ENCODE measurements at regions not wholly inside any gene's neighbourhood (a gene's known extent, or its start where the extent isn't known, plus 50 kb on each side); places are given as distances from the start of the nearest gene placed in this dataset.

DNA sequence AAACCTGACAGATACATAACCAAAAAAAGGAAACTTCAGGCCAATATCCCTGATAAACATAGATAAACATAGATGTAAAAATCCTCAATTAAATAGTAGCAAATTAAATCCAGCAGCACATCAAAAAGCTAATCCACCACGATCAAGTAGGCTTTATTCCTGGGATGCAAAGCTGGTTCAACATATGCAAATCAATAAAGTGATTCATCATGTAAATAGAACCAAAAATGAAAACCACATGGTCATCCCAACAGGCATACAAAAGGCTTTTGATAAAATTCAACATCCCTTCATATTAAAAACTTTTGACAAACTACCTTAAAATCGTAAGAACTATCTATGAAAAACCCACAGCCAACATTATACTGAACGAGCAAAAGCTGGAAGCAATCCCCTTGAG, 882.2 kb downstream of the NTRK3 start:
- DNase-seq (no peak), FAIRE-seq (no peak)
- Histone ChIP-seq H3K4me3 (ENCODE audit: low read depth in 1 of 3, low read length in 3 of 3) (no peak overlapping the region), H3K9me3 (ENCODE audit: control insufficient read depth in 2 of 2, insufficient read depth in 1 of 2, low read depth in 1 of 2, low read length in 1 of 2) (no peaks in the 10 kb centered on the region), H3K27me3 (ENCODE audit: control insufficient read depth in 3 of 3, insufficient read depth in 3 of 3, low read length in 3 of 3) (no peaks in the 10 kb centered on the region), H3K27ac (ENCODE audit: low read depth in 1 of 3, low read length in 2 of 3) (no peak overlapping the region), H3K4me1 (ENCODE audit: control insufficient read depth in 3 of 3, insufficient read depth in 2 of 3, low read depth in 1 of 3, low read length in 2 of 3) (no peaks in the 10 kb centered on the region), H3K36me3 (ENCODE audit: control insufficient read depth in 3 of 3, insufficient read depth in 2 of 3, low read depth in 1 of 3, low read length in 3 of 3) (no peaks in the 10 kb centered on the region)
- WGBS, 3 donors = 45 to 66% (median 50%) methylated on average over 3 of the region's 3 CpGs

DNA sequence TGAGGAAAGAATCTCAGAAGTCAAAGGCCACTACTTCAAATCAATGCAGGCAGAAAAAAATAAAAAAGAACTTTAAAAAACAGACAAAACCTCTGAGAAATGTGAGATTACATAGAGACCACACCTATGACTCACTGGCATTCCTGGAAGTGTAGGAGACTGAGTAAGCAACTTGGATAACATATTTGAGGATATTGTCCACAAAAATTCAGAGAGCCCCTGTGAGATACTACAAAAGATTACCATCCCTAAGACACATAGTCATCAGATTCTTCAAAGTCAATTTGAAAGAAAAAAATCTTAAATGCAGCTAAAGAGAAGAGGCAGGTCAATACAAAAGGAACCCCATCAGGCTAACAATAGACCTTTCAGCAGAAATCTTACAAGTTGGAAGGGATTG, 887.3 kb downstream of the NTRK3 start:
- no peak overlapping the region for H3K4me3 ChIP-seq (ENCODE audit: low read depth in 1 of 3, low read length in 3 of 3)
- DNase-seq (no peak), FAIRE-seq (no peak)
- no peaks in the 10 kb centered on the region for H3K4me1 ChIP-seq (ENCODE audit: control insufficient read depth in 3 of 3, insufficient read depth in 2 of 3, low read depth in 1 of 3, low read length in 2 of 3)
- H3K9me3 ChIP-seq (ENCODE audit: control insufficient read depth in 2 of 2, insufficient read depth in 1 of 2, low read depth in 1 of 2, low read length in 1 of 2) = peaks cover 0 to 3% of the 10 kb centered on the region in 2 donors
- no peaks in the 10 kb centered on the region for H3K36me3 ChIP-seq (ENCODE audit: control insufficient read depth in 3 of 3, insufficient read depth in 2 of 3, low read depth in 1 of 3, low read length in 3 of 3)
- H3K27me3 ChIP-seq (ENCODE audit: control insufficient read depth in 3 of 3, insufficient read depth in 3 of 3, low read length in 3 of 3) = no peaks in the 10 kb centered on the region
- no peak overlapping the region for H3K27ac ChIP-seq (ENCODE audit: low read depth in 1 of 3, low read length in 2 of 3)

DNA sequence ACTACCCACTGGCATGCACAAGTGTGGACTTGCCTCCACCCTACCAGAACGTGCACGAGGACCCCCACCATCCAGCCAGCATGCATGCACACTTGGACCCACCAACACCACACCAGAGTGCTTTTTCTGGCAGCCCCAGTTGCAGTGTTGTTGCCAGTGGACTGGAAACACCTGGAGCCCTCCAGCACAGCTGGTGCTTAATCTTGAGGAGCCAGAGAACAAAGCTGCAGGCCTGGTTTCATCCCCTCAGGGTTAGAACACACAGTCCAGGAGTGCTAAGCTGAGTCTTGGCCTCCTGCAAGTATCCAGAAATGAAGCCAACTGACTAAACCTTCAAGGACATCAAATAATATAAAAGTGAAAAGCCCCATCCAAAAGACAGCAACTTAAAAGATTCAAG, 888.0 kb downstream of the NTRK3 start:
- H3K27me3 ChIP-seq (ENCODE audit: control insufficient read depth in 3 of 3, insufficient read depth in 3 of 3, low read length in 3 of 3) = no peaks in the 10 kb centered on the region
- FAIRE-seq (no peak), DNase-seq (no peak)
- H3K4me3 ChIP-seq (ENCODE audit: low read depth in 1 of 3, low read length in 3 of 3) = no peak overlapping the region
- peaks cover 0 to 3% of the 10 kb centered on the region in 2 donors for H3K9me3 ChIP-seq (ENCODE audit: control insufficient read depth in 2 of 2, insufficient read depth in 1 of 2, low read depth in 1 of 2, low read length in 1 of 2)
- WGBS, 3 donors = 48 to 73% (median 51%) methylated on average over 2 of the region's 2 CpGs
- H3K27ac ChIP-seq (ENCODE audit: low read depth in 1 of 3, low read length in 2 of 3) = no peak overlapping the region
- H3K36me3 ChIP-seq (ENCODE audit: control insufficient read depth in 3 of 3, insufficient read depth in 2 of 3, low read depth in 1 of 3, low read length in 3 of 3) = no peaks in the 10 kb centered on the region
- no peaks in the 10 kb centered on the region for H3K4me1 ChIP-seq (ENCODE audit: control insufficient read depth in 3 of 3, insufficient read depth in 2 of 3, low read depth in 1 of 3, low read length in 2 of 3)

DNA sequence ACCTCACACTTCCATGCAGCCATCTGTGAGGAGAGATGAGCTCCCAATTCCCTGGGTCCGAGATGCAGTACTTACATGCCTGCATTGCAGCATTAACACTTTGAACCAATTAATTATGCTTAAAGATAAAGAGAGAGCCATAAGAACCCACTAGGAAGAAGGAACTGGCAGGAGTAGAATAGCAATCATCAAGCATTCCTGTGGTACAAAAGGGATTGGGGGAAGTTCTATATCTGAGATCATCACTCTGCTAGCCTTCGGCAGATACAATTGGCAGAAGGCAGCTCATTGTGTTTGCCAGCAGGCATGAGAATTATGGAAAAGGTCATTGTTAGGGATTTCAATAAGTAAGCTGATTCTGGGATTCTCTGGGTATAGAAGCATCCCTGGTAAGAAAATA, 891.4 kb downstream of the NTRK3 start:
- FAIRE-seq (no peak), DNase-seq (no peak)
- H3K4me1 ChIP-seq (ENCODE audit: control insufficient read depth in 3 of 3, insufficient read depth in 2 of 3, low read depth in 1 of 3, low read length in 2 of 3) = no peaks in the 10 kb centered on the region
- no peaks in the 10 kb centered on the region for H3K27me3 ChIP-seq (ENCODE audit: control insufficient read depth in 3 of 3, insufficient read depth in 3 of 3, low read length in 3 of 3)
- H3K27ac ChIP-seq (ENCODE audit: low read depth in 1 of 3, low read length in 2 of 3) = no peak overlapping the region
- 48 to 52% (median 48%) methylated on average over 2 of the region's 2 CpGs for WGBS, 3 donors
- no peaks in the 10 kb centered on the region for H3K36me3 ChIP-seq (ENCODE audit: control insufficient read depth in 3 of 3, insufficient read depth in 2 of 3, low read depth in 1 of 3, low read length in 3 of 3)
- no peak overlapping the region for H3K4me3 ChIP-seq (ENCODE audit: low read depth in 1 of 3, low read length in 3 of 3)
- H3K9me3 ChIP-seq (ENCODE audit: control insufficient read depth in 2 of 2, insufficient read depth in 1 of 2, low read depth in 1 of 2, low read length in 1 of 2) = peaks cover 0 to 3% of the 10 kb centered on the region in 2 donors

DNA sequence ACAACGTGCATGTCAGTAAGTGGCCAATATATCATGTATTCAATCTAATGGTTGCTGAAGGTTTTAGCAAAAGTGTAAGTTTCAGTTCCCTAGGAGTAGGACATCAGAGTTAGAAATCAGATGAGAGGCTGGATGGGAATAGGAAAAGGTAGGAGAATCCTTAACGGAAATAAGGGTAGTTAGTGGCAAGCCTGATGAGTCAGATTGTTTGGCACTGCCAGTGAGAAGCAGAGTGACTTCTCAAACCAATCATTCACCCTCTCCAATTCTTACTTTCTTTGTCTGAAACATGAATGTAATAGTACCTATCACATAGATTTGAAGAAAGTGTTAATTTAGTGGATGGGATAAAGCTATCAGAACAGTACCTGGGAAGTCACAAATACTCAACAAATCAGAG, 894.0 kb downstream of the NTRK3 start:
- no peaks in the 10 kb centered on the region for H3K4me1 ChIP-seq (ENCODE audit: control insufficient read depth in 3 of 3, insufficient read depth in 2 of 3, low read depth in 1 of 3, low read length in 2 of 3)
- no peak overlapping the region for H3K4me3 ChIP-seq (ENCODE audit: low read depth in 1 of 3, low read length in 3 of 3)
- no peak for DNase-seq
- H3K9me3 ChIP-seq (ENCODE audit: control insufficient read depth in 2 of 2, insufficient read depth in 1 of 2, low read depth in 1 of 2, low read length in 1 of 2) = no peaks in the 10 kb centered on the region
- H3K27me3 ChIP-seq (ENCODE audit: control insufficient read depth in 3 of 3, insufficient read depth in 3 of 3, low read length in 3 of 3) = no peaks in the 10 kb centered on the region
- 64 to 76% (median 66%) methylated on average over 2 of the region's 2 CpGs for WGBS, 3 donors
- H3K36me3 ChIP-seq (ENCODE audit: control insufficient read depth in 3 of 3, insufficient read depth in 2 of 3, low read depth in 1 of 3, low read length in 3 of 3) = no peaks in the 10 kb centered on the region
- no peak for FAIRE-seq
- H3K27ac ChIP-seq (ENCODE audit: low read depth in 1 of 3, low read length in 2 of 3) = no peak overlapping the region

DNA sequence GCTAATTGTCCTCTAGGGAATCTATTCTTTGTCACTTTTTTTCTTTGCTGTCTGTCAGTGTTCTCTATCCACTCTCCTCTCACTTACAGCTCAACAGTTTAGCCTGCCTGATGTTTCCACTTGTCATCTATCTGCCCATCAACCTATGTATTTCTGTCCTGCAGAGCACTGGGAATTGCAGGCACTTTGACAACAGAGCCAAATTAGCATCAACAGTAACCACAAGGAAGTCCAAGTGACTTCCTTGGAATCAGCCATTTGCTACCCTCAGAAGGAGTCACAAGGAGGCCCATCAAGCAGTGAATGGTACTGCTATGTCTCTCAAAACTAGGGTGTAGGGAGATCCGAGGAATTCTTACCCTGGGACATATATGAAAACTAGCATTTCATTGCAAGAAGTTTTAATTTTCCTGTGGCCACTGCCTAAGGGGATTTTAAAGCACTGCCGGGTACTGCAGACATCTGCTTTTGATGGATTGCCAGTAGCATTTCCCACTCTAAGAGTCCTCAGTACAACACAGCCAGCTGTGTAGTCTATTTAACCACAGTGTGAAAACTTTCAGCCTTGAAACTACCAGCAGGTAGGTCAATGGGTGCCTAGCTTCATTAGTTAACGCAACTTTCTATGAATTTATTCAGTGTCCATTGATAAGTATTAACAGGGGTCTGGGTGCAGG, 898.8 kb downstream of the NTRK3 start:
- no peak for FAIRE-seq
- H3K27me3 ChIP-seq (ENCODE audit: control insufficient read depth in 3 of 3, insufficient read depth in 3 of 3, low read length in 3 of 3) = no peaks in the 10 kb centered on the region
- no peaks in the 10 kb centered on the region for H3K4me1 ChIP-seq (ENCODE audit: control insufficient read depth in 3 of 3, insufficient read depth in 2 of 3, low read depth in 1 of 3, low read length in 2 of 3)
- H3K36me3 ChIP-seq (ENCODE audit: control insufficient read depth in 3 of 3, insufficient read depth in 2 of 3, low read depth in 1 of 3, low read length in 3 of 3) = no peaks in the 10 kb centered on the region
- no peak overlapping the region for H3K27ac ChIP-seq (ENCODE audit: low read depth in 1 of 3, low read length in 2 of 3)
- no peak overlapping the region for H3K4me3 ChIP-seq (ENCODE audit: low read depth in 1 of 3, low read length in 3 of 3)
- 39 to 73% (median 58%) methylated on average over 3 of the region's 3 CpGs for WGBS, 3 donors
- no peaks in the 10 kb centered on the region for H3K9me3 ChIP-seq (ENCODE audit: control insufficient read depth in 2 of 2, insufficient read depth in 1 of 2, low read depth in 1 of 2, low read length in 1 of 2)
- no peak for DNase-seq

DNA sequence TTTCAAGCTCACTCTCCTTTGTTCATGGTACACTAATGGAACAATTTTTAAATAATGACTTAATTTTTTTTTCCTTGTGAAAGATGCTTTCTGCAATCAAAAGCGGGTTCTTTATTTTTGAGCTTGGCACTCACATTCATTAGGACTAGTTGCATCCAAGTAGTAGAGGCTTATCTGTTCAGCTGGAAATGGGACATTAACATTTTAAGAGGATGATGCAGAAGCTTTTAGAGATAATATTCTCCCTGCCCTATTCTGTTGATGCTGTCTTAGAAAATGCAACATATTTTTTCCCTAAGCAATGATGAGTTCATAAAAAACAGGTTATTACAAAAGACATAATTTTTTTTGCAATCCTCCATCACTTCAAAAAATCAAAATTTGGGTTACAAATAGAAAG, 900.6 kb downstream of the NTRK3 start:
- Histone ChIP-seq H3K27ac (ENCODE audit: low read depth in 1 of 3, low read length in 2 of 3) (no peak overlapping the region), H3K4me3 (ENCODE audit: low read depth in 1 of 3, low read length in 3 of 3) (no peak overlapping the region), H3K27me3 (ENCODE audit: control insufficient read depth in 3 of 3, insufficient read depth in 3 of 3, low read length in 3 of 3) (no peaks in the 10 kb centered on the region), H3K9me3 (ENCODE audit: control insufficient read depth in 2 of 2, insufficient read depth in 1 of 2, low read depth in 1 of 2, low read length in 1 of 2) (no peaks in the 10 kb centered on the region), H3K4me1 (ENCODE audit: control insufficient read depth in 3 of 3, insufficient read depth in 2 of 3, low read depth in 1 of 3, low read length in 2 of 3) (no peaks in the 10 kb centered on the region), H3K36me3 (ENCODE audit: control insufficient read depth in 3 of 3, insufficient read depth in 2 of 3, low read depth in 1 of 3, low read length in 3 of 3) (no peaks in the 10 kb centered on the region)
- DNase-seq (no peak), FAIRE-seq (no peak)
- 82 to 93% (median 90%) methylated on average over 1 of the region's 1 CpG for WGBS, 3 donors

DNA sequence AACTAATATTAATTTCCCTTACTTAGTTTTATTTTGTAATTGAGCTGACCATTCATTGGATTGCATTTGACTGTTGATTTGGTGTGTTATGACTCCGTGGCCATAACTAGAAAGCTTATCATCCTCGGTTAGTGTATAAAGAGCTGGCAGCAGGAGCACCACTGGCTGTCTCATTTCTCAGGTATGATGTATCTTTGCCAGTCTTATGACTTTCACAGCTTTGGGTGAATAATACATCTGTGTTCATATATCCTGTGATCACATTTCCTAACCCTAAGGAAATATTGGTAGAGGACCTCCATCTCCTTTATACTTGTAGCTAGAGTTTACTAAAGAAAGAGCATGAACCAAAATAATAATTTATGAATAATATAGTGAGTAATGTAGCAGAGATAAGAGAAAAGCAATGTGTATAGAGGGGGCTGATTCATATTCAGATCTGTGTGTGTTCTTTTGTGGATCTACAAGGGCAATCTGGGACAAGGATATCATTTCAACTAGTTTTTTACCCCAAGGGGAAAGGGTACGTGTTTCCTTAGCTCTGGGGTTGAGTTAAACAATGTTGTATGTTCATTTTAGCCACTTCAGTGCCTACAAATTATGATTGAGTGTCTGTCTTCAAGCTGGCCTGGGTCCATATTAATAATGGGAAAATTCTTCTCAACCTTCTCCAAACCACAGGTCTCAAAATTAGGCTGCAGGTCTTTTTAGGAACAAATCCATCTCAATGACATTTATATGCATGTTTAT, 901.7 kb downstream of the NTRK3 start:
- no peaks in the 10 kb centered on the region for H3K4me1 ChIP-seq (ENCODE audit: control insufficient read depth in 3 of 3, insufficient read depth in 2 of 3, low read depth in 1 of 3, low read length in 2 of 3)
- no peak overlapping the region for H3K27ac ChIP-seq (ENCODE audit: low read depth in 1 of 3, low read length in 2 of 3)
- H3K9me3 ChIP-seq (ENCODE audit: control insufficient read depth in 2 of 2, insufficient read depth in 1 of 2, low read depth in 1 of 2, low read length in 1 of 2) = no peaks in the 10 kb centered on the region
- FAIRE-seq (no peak), DNase-seq (no peak)
- no peaks in the 10 kb centered on the region for H3K27me3 ChIP-seq (ENCODE audit: control insufficient read depth in 3 of 3, insufficient read depth in 3 of 3, low read length in 3 of 3)
- no peaks in the 10 kb centered on the region for H3K36me3 ChIP-seq (ENCODE audit: control insufficient read depth in 3 of 3, insufficient read depth in 2 of 3, low read depth in 1 of 3, low read length in 3 of 3)
- H3K4me3 ChIP-seq (ENCODE audit: low read depth in 1 of 3, low read length in 3 of 3) = no peak overlapping the region
- 43 to 63% (median 47%) methylated on average over 3 of the region's 3 CpGs for WGBS, 3 donors

DNA sequence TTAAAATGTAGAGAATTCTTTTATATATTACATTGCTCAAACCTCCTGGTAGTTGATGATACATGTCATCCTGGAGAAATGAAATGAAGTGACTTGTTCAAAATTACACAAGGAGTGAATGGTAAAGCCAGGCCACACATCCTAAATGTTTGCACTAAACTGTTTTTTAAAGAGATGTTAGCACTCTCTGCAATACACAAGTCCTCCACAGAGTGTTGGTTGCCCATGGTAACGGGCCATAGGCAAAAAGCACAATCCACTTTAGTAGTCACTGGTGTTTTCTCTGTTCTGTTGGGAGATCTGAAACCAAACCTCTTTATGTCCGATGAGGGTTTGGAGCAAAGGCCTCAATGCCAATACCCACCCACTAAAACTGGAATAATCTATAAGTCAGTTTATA, 907.4 kb downstream of the NTRK3 start:
- FAIRE-seq = no peak
- no peak overlapping the region for H3K4me3 ChIP-seq (ENCODE audit: low read depth in 1 of 3, low read length in 3 of 3)
- 41 to 60% (median 46%) methylated on average over 2 of the region's 2 CpGs for WGBS, 3 donors

More for the DNA sequence above, 907.4 kb downstream of the NTRK3 start:
- no peaks in the 10 kb centered on the region for H3K36me3 ChIP-seq (ENCODE audit: control insufficient read depth in 3 of 3, insufficient read depth in 2 of 3, low read depth in 1 of 3, low read length in 3 of 3)
- no peaks in the 10 kb centered on the region for H3K9me3 ChIP-seq (ENCODE audit: control insufficient read depth in 2 of 2, insufficient read depth in 1 of 2, low read depth in 1 of 2, low read length in 1 of 2)
- no peaks in the 10 kb centered on the region for H3K27me3 ChIP-seq (ENCODE audit: control insufficient read depth in 3 of 3, insufficient read depth in 3 of 3, low read length in 3 of 3)
- H3K4me1 ChIP-seq (ENCODE audit: control insufficient read depth in 3 of 3, insufficient read depth in 2 of 3, low read depth in 1 of 3, low read length in 2 of 3) = no peaks in the 10 kb centered on the region
- H3K27ac ChIP-seq (ENCODE audit: low read depth in 1 of 3, low read length in 2 of 3) = no peak overlapping the region
- no peak for DNase-seq
